NCI-H345 treated with DMSO at 0.1 percent for 48 hours (cell line): ENCODE measurements at regions not wholly inside any gene's neighbourhood (a gene's known extent, or its start where the extent isn't known, plus 50 kb on each side); places are given as distances from the start of the nearest gene placed in this dataset.

Experiments used
- DNase-seq: peaks from one replicate; lab custom pipeline; 2025; ENCODE audit not compliant: unreplicated experiment; lab: John Stamatoyannopoulos, UW

DNA sequence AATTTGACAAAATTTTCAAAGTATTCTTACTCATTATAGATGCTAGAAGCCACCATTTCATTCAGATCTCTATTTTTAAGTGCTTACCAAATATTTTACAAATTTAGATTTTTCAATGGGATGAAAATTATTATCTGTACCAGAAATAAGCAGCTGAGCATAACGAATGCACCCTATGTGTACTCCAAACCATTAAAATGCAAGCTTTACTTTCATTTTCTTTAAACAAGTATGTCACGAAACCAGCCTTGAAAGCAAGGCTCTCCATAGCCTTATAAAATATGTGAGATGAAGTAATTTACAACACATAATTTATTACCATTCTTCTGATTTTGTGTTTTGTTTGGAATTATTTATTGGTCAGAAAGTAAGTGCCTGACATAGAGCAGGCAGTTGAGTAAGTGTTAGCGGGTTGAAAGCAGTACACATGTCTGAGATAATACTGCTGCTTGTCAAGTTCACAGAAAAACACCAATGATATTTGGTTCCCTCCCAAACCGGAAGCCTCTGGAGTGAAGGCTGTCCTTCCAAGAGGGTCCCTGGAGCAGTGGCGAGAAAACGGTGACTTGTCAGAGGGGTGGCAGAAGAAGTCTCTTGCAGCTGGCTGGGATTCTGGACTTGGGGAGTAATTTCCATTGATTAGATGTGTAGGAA lies 322.7 kb upstream of the PFKP start:
- no peak for DNase-seq

DNA sequence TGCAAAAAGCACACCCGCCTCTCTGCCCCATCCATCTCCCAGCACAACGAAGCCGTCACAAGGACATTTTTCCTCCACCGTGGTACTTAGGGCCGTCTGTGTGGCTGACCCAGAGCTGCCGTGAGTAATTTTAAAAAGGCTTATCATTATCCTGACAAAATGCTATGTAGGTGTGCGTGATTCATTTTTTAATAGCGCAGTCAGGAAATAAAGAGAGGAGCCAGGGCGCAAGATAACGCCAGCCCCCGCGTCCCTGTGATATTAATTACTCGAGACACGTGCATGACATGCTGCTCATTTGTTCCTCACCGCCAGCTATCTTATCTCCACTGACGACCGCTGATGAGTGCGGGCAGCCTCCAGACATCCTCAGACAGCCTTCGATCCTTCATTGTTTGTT lies 332.7 kb upstream of the PFKP start:
- DNase-seq, result no peak

DNA sequence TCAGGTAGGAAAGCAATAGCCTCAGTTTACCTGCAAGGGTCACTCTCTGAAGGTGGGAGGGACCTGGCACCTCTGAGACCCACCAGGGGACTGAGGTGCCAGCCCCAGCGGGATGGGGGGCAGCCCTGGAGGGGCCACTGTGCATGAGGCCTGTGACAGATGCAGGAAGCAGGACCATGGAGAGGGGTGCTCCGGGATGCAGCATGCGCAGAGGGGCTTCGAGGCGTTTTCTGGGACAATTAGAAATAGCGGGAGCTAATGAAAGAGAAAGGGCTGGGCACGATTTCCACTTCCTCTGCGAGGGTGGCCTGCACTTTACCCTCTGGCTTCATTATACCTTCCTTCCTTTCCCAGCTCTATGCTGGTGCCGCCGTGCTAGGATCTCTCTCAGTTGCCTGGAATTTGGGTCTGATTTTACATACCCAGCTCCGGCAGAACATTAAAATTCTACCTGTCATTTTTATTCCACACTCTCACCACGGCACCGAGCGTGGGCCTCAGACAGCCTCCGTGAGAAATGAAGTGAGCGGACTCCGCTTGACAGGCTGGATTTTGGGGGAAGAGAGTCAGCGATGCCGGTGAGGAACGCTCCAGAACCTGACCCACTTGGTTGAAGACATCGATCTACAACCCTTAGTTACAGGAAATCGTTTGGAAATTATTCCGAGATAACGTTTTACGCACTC lies 333.9 kb upstream of the PFKP start:
- DNase-seq, result no peak

DNA sequence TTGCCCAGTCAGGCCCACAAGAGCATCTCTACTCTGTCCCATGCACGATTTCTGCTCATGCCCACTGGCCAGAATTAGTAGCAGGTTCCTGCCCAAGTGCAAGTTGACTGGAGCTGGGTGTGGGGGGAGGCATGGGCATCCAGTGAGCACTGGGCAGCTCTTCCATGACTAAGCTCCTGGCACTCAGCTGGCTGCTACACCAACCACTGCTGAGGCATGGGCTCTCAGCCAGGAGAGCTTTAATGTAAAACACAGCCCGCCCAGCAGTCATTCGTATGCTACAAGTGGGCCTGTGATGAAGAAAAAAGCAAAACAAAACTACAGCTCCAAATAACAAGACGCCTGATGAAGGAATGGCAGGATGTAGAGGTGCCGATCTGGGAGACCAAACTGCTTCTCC lies 335.4 kb upstream of the PFKP start:
- DNase-seq, result no peak

DNA sequence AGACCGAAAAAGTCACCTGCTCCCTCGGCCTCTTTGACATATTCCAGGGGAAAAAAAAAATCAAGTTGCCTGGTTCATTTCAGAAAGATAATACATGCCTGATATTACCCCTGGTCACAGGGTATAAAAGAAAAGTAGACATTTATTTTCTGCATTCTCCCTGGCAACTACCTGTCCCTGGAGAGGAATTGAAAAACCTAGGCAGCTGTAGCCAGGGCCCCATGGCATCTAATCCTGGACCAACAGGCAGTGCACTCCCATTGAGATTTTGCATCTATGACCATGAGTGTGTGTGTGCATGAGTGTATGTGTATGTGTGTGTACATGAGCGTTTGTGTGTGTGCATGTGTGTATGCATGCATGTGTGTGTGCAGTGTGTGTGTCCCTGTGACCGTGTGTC lies 338.2 kb upstream of the PFKP start:
- DNase-seq, result no peak

DNA sequence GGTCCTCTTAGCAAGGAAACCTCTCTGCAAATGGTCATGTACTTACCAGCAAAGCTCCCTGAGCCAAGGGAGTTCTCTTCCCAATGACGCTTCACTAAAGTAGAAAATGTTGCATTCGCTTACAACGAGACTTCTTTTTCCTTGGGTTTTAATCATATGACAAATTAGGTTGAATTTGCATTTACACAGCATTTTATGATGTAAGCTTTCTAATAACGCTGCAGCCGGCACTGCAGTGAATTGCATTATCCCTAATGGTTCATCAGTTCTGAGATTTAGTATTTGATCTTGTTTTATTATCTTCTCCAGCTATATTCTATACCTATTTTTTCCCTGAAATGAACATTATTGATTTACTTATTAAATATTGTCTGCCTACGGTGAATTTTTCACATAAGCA lies 339.3 kb upstream of the PFKP start:
- no peak for DNase-seq

DNA sequence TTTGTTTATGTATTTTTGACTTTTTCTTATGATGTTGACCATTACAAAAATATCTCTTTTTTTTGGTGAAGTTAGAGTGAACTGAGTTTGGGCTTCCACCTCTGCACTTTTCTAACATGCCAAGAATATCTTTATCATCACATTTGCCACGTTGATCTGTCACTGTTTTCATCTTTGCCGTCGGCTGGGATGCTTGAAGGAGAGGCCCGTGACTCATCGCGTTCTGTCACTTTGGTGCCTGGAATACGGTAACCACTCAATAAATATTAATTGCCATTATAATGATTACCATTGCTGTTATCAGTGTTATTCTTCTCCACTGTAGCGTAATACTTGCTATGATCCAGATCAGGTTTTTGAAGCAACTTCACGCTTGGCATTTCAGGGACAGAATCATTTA lies 350.8 kb upstream of the PFKP start:
- no peak for DNase-seq

DNA sequence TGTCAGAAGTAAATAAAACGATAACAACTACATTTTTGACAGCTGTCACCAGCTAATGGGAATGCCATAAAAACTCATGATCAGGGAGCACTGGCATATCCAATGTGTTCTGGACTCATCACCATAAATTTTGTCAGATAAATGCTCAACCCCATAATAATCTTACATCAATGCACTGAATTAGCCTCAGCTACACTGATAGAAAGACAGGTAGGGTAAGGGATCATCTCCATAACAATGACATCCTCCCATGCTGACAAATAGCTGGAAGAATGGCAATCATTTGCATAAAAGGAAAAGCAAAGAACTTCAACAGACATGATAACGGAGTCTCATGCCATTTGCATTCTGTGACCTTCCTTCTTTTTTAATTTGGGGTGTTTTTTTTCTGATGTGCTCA lies 352.8 kb upstream of the PFKP start:
- DNase-seq, result no peak

DNA sequence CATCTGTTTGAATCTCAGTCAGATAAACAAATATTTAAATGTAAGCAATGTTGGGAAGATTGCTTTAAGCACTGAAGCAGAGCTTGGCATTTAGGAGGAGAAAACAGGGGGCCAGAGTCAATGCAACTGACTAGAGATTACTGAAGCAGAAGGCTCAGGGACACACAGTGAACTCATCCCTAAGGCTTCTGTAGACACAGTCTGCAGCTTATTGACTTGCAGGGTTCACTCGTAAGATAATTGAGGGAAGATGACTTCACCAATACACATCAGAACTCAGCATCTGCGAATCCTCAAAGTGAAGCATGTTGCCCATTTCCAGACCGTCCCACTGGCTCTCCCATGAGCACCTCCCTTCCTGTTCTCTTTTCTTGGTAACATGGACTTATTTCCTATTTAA lies 363.4 kb upstream of the PFKP start:
- no peak for DNase-seq

DNA sequence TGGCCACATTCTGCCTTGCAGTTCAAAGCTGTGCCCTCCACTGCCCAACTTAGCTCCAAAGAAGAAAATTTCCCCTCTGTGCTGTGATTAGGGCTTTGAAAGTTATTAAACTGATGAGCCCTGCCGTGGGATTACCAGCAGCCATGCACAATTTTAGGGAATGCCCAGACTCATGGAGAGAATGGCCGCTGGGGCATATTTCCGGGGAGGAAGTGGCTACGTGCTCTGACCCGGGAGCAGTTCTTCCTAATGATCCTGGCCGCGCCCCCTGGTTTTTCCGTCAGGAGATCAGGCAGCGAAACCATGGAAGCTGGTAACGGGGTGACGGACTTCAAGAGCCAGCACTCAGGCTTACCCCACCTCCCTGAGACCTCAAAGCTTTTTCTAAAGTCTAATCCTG lies 365.5 kb upstream of the PFKP start:
- no peak for DNase-seq

DNA sequence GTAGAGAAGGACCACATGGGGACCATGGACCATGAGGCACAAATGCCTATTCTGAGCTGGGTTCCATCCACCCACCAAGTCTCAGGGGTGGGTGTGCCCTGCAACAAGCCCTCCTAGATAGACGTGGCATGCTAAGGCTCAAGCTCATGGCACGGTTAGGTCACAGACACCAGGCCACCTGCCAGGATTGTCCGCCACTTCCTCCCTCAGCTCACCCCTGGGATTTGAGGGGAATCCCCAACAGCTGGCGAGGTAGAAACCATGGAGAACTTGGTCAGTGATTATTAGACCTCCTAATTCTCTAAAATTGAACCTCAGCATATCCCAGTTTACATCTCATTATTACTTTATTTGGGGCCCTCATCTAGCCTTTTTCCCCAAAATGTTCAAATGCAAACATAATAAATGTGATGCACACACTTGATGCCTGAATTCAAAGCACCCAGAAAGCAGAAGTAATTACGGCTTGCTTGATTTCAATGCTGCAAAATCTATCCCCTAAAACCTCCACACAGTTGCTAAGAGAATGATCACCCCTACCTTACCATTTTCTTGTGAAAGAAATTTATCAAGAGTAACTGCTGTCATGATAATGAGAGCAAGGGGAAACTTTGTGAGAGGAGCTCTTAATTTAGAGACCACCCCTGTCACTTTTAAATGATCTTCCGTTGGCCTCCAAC lies 366.6 kb upstream of the PFKP start:
- DNase-seq, result no peak

DNA sequence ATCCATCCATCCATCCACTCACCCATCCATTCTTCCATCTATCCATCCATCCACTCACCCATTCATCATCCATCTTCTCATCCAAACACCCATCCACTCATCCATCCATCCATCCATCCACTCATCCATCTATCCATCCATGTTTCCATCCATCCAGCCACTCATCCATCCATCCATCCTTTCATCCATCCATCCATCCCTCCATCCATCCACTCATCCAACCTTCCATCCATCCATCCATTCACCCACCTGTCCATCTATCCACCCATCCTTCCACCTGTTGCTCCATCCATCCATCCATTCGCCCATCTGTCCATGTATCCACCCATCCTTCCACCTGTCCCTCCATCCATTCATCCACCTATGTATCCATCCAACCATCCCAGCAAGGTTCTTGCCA lies 378.4 kb upstream of the PFKP start:
- no peak for DNase-seq

DNA sequence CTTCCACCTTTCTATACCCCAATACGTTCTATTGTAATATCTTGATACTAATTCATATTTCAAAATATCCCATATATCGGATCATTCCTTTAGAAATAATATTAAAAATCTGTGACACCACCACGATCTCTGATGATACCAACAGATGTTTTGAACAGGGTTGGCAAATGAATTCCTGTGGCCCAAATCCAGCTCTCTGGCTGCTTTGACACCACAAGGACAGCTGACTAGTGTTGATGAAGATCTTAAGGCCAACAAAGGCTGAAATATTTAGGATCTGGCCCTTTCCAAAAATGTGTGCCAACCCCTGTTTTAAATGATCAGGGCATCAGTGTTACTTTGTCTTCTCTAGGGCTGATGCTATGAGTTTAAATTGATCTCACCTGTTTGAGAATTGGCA lies 380.7 kb upstream of the PFKP start:
- no peak for DNase-seq

DNA sequence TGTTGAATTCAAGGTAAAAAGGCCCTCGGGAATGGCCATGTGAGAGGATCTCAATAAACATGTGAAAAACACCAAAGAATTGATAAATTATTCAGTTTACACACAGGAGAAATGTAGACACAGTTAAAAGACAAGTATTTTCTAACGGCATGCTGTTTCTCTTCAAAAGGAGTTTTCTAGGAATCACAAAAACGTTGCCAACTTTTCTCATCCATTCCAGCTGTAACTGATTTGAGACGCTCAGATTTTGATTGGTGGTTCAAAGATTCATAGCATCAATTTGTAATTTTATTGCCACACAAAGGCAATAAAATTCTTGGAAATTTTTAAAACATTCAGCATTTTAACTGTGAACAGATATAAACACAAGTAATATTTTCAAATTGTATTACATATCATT lies 384.9 kb upstream of the PFKP start:
- DNase-seq, result no peak

DNA sequence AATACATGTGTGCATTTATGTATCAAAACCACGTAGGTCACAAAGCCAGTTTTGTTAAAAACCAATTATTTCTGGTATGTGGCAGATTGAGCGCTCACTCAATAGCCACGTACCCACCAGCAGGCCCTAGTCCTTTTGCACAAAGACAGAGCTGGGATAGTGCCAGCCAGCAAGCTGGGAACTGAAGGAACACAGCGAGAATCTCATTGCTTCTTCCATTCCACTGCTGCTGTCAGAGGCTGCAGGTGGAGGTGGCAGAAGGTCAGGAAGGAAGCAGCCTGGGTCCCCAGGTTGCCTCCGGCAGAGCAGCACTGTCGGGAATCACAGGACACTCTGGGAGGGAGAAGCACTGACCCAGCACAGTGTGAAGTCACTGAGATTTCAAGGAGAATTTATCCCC lies 385.5 kb upstream of the PFKP start:
- no peak for DNase-seq

DNA sequence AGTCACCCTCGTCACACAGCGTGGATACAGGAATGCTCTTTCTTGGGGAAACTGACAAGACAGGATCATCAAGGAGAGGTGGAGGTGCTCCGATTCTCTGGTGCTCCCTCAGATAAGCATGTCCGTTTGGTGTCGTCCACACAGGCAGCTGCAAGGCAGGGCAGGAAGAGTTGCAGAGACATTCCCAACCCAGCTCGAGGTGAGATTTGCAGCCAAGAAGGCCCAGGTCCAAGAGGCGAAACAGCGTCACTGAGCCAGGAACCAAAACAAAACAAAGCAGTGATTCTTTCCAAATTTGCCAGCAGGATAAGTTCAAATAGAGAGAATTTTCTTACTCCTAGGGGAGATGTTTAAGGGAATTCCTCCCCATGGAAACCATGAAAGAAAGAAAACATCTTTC lies 386.5 kb upstream of the PFKP start:
- DNase-seq, result no peak

DNA sequence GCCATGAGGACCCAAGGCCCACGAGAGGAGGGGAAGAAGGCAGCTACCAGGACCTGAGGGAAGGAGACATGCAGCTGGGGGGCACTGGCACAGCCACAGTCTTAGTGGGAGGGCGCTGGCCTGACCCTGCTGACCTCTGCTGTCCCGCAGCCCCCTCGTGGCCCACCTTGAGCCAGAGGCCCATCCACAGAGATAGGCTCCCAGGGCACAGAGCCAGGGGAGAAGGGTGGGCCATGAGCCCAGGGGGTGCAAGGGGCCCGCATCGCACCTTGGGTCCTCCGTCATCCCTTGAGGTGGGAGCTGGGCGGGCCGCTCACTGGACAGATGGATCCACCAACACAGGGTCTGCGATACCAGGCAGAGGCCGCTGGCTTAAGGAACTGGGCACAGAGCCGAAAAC lies 387.7 kb upstream of the PFKP start:
- DNase-seq, result no peak

DNA sequence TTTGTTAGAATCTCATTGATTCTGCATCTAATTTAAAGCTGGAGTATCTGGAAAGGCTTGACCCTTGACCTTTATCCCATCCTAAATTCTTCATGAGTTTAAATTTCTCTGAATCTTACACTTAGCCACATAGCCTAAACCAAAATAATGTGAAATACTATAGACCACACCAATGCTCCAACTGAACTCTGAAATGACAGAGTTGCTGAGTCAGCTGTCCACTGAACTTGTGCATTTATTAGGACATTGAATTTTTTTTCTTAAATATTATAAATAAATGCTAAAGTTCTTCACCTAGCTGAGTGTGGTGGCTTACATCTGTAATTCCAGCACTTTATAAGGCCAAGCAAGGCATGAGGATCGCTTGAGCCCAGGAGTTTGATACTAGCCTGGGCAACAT lies 390.9 kb upstream of the PFKP start:
- DNase-seq, result no peak

DNA sequence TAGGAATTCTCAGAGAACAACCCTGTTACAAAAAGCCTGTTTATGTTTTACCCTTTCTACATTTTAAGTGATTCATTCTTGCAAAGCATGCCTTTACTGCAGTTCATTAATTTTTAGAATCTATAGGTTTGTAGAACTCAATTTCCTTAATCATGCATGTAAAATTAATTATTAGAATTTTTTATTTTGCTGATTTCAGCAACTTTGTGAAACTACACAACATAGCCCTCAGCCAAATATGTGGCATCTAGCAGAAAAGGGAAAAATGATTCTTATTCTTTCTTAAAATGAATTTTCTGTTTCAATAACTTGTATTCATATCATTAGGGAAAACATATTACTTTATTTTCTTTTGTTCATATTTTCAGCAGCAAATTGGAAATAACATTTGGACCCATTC lies 392.9 kb upstream of the PFKP start:
- DNase-seq, result no peak

DNA sequence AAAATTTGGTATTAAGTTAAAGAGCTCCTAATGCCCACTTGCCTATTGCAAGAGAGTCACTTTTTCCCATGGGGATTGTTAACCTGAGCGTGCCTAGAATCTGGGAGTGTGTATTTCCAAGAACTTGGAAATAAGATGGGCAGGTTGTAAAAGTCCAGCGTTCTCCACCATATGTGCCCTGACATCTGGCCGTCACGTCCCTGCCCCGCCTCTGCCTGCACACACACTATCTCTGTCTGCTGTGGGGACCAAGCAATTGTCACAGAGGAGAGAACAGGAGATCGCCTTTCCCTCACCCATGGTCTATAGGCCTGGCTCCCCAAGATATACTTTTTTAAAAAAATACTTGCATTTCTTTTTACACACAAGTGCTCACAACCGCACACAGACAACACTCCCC lies 396.5 kb upstream of the PFKP start:
- DNase-seq, result no peak

DNA sequence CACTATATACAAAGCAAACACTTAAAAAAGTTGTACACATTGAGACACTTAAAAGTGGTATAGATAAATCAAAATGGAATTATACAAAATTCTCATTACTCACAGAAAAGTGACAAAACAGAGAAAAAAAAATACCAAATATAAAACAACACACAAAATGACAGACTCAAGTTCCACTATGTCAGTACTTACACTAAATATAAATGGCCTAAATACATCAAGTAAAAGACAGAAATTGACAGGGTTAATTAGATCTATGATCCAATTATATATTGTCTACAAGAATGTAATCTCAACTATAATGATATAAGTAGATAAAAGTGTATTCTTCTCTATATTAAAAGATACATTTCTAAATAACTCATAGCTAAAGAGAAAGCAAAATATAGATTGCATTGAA lies 401.6 kb upstream of the PFKP start:
- DNase-seq, result no peak

DNA sequence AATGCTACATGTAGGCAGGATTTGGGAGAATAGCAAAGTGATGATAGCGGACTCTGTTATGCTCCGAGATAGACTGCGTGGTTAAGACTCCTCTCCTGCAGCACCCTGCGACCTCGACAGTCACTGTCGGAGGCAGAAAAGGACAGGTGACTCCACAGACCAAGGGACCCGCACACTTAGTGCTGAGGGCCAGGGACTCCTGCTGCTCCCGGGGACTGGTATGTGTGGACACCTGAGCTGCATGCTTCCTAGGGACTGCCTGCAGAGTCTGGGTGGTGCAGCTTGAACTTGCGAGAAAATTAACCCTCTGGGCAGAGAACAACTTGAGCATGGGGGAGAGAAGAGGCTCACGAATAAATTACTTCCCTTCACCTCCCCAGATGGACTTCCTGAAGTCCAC lies 407.1 kb upstream of the PFKP start:
- DNase-seq, result no peak
